T-cell (primary cell): ENCODE measurements at regions not wholly inside any gene's neighbourhood (a gene's known extent, or its start where the extent isn't known, plus 50 kb on each side); places are given as distances from the start of the nearest gene placed in this dataset.

Source experiments
- ATAC-seq, 4 experiments: fragments of 200-7000 bp in 3 of 4; fragments of 150-1000 bp in 1 of 4; cut with Tn5 transposase; replicated peaks in 1 of 4; 1 replicate in 3 of 4; 2 replicates in 1 of 4; pipeline ENCODE4 v1.10.0; 2021; ENCODE audit warnings: moderate library complexity in 3 of 4, mild to moderate bottlenecking in 2 of 4, moderate number of reproducible peaks in 1 of 4
- CTCF ChIA-PET, 2 donors: fragments of 300-600 bp; sonication (Branson Sonifier 250); formaldehyde crosslinking; loops; one replicate each; lab custom pipeline; 2022; ENCODE audit warnings: antibody characterized with exemption in 2 of 2; lab: Charles Lee
- POLR2A ChIA-PET, 2 donors: fragments of 300-600 bp; sonication (Branson Sonifier 250); formaldehyde crosslinking; loops; one replicate each; lab custom pipeline; 2022; ENCODE audit warnings: antibody characterized with exemption in 2 of 2; lab: Charles Lee
- DNase-seq, 35 experiments: peaks; one replicate each; pipeline versions ENCODE4 v3.0.0 to v3.0.0-alpha.2; 2013 to 2023
- H3K27ac ChIP-seq: one replicate; pipeline ENCODE4 v1.5.1; 2013; ENCODE audit warnings: low read length
- H3K27me3 ChIP-seq, 2 experiments: replicated peaks in 1 of 2; 1 replicate in 1 of 2; 2 replicates in 1 of 2; pipeline versions ENCODE4 v1.6.1 to v1.7.0; 2013; ENCODE audit warnings: low read length in 1 of 2, mixed read lengths in 1 of 2; ENCODE audit not compliant: control insufficient read depth in 2 of 2, insufficient read depth in 2 of 2; ENCODE audit errors: extremely low read depth in 1 of 2
- H3K36me3 ChIP-seq, 2 donors: 1 replicate in 1 of 2; 2 replicates in 1 of 2; pipeline versions ENCODE4 v1.6.1 to v1.7.0; 2013; ENCODE audit warnings: low read length in 1 of 2; ENCODE audit not compliant: control insufficient read depth in 2 of 2, insufficient read depth in 1 of 2; ENCODE audit errors: extremely low read depth in 1 of 2
- H3K4me1 ChIP-seq, 2 experiments: 1 replicate in 1 of 2; 2 replicates in 1 of 2; pipeline versions ENCODE4 v1.6.1 to v1.7.0; 2013; ENCODE audit warnings: low read length in 2 of 2, mixed read lengths in 1 of 2; ENCODE audit not compliant: insufficient read depth in 2 of 2, control insufficient read depth in 1 of 2; ENCODE audit errors: extremely low read depth in 1 of 2
- H3K4me3 ChIP-seq, 2 donors: 1 replicate in 1 of 2; 2 replicates in 1 of 2; pipeline versions ENCODE4 v1.5.1 to v1.7.0; 2013; ENCODE audit warnings: mild to moderate bottlenecking in 2 of 2, low read length in 1 of 2, moderate library complexity in 1 of 2; ENCODE audit not compliant: control insufficient read depth in 1 of 2; ENCODE audit errors: extremely low read depth in 1 of 2
- H3K9me3 ChIP-seq: 2 replicates; pipeline ENCODE4 v1.7.0; 2013
- H3K27ac Mint-ChIP-seq, 2 donors: one replicate each; pipeline ENCODE4 v1.8.0; 2020 to 2021; ENCODE audit warnings: mild to moderate bottlenecking in 2 of 2, mixed read lengths in 2 of 2
- H3K27me3 Mint-ChIP-seq, 2 donors: one replicate each; pipeline ENCODE4 v1.8.0; 2021 to 2022; ENCODE audit warnings: mixed read lengths in 2 of 2
- H3K36me3 Mint-ChIP-seq: one replicate; pipeline ENCODE4 v1.8.0; 2021; ENCODE audit warnings: mixed read lengths
- H3K4me1 Mint-ChIP-seq, 3 donors: one replicate each; pipeline ENCODE4 v1.8.0; 2020 to 2022; ENCODE audit warnings: mixed read lengths in 3 of 3, mild to moderate bottlenecking in 1 of 3
- H3K4me3 Mint-ChIP-seq, 3 donors: one replicate each; pipeline ENCODE4 v1.8.0; 2020 to 2022; ENCODE audit warnings: mild to moderate bottlenecking in 3 of 3, mixed read lengths in 3 of 3, moderate library complexity in 3 of 3
- H3K9me3 Mint-ChIP-seq, 3 donors: one replicate each; pipeline ENCODE4 v1.8.0; 2020 to 2022; ENCODE audit warnings: mixed read lengths in 3 of 3
- WGBS: methylation state at CpG from one replicate; pipeline ENCODE4 v1.1.5; 2013; ENCODE audit warnings: missing lambda C conversion rate; ENCODE audit not compliant: insufficient coverage; 5-methylcytosine and 5-hydroxymethylcytosine counted together

- WGBS = 100% methylated on average over 1 of the region's 3 CpGs
- CTCF ChIA-PET = no interaction called here
- Mint-ChIP-seq H3K4me3 (no peak overlapping the region), H3K27me3 (peaks cover 2 to 4% of the 10 kb centered on the region in 2 donors), H3K4me1 (no peaks in the 10 kb centered on the region), H3K27ac (no peak overlapping the region), H3K36me3 (no peaks in the 10 kb centered on the region), H3K9me3 (no peaks in the 10 kb centered on the region)
- Histone ChIP-seq H3K9me3 (no peaks in the 10 kb centered on the region), H3K27me3 (no peaks in the 10 kb centered on the region), H3K27ac (no peak overlapping the region), H3K36me3 (no peaks in the 10 kb centered on the region), H3K4me1 (no peaks in the 10 kb centered on the region), H3K4me3 (no peak overlapping the region)
- POLR2A ChIA-PET = no interaction called here
- DNase-seq = no peak
- ATAC-seq = no peak
Observed at GRCh38 chr5:67287510-67288268, 91.1 kb upstream of the CD180 start.

DNA sequence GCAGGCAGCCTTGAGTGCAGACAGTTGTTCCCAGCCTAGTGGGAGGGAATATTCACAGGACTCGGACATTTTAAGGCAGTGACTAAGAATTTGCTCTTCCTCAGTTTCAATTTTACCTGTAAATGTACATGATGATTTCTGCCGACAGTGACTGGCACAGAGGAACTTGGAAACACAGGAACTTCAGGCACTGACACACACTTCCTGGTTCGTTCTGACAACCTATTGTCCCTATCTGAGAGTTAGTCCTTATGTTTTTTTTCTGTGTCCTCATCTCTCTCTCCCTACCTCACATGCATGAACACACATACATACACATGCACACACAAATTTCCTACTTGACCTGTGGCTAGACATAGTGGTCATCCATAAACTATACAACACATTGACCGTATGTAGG, 89.4 kb upstream of the CD180 start:
- WGBS = 48% methylated on average over 3 of the region's 4 CpGs
- no peak overlapping the region for H3K4me3 Mint-ChIP-seq
- H3K4me1 Mint-ChIP-seq = no peaks in the 10 kb centered on the region
- POLR2A ChIA-PET = interaction anchor here in 1 of 2 donors (0.6 kb wide), 1 partner anchor 444 kb away, joined by 3 read pairs; no protein-coding TSS in a partner anchor
- Histone ChIP-seq H3K36me3 (no peaks in the 10 kb centered on the region), H3K4me3 (no peak overlapping the region), H3K27me3 (no peaks in the 10 kb centered on the region), H3K9me3 (no peaks in the 10 kb centered on the region), H3K27ac (no peak overlapping the region), H3K4me1 (no peaks in the 10 kb centered on the region)
- no peak overlapping the region for H3K27ac Mint-ChIP-seq
- DNase-seq (no peak), ATAC-seq (no peak)
- no peaks in the 10 kb centered on the region for H3K9me3 Mint-ChIP-seq
- CTCF ChIA-PET = no interaction called here
- H3K36me3 Mint-ChIP-seq = no peaks in the 10 kb centered on the region
- H3K27me3 Mint-ChIP-seq = no peaks in the 10 kb centered on the region

- no peaks in the 10 kb centered on the region for H3K9me3 ChIP-seq
- H3K4me1 ChIP-seq = no peaks in the 10 kb centered on the region
- H3K36me3 ChIP-seq = no peaks in the 10 kb centered on the region
- WGBS = 21% methylated on average over 2 of the region's 4 CpGs
- Mint-ChIP-seq H3K27ac (no peak overlapping the region), H3K4me3 (no peak overlapping the region), H3K36me3 (peaks cover 2% of the 10 kb centered on the region), H3K4me1 (no peaks in the 10 kb centered on the region), H3K27me3 (no peaks in the 10 kb centered on the region), H3K9me3 (peaks cover 0 to 7% (median 3%) of the 10 kb centered on the region in 3 donors)
- ATAC-seq (no peak), DNase-seq (no peak)
- no peak overlapping the region for H3K27ac ChIP-seq
- ChIA-PET CTCF (no interaction called here), POLR2A (no interaction called here)
- no peaks in the 10 kb centered on the region for H3K27me3 ChIP-seq
- H3K4me3 ChIP-seq = no peak overlapping the region
Observed at GRCh38 chr5:67283988-67284487, 87.4 kb upstream of the CD180 start.

DNA sequence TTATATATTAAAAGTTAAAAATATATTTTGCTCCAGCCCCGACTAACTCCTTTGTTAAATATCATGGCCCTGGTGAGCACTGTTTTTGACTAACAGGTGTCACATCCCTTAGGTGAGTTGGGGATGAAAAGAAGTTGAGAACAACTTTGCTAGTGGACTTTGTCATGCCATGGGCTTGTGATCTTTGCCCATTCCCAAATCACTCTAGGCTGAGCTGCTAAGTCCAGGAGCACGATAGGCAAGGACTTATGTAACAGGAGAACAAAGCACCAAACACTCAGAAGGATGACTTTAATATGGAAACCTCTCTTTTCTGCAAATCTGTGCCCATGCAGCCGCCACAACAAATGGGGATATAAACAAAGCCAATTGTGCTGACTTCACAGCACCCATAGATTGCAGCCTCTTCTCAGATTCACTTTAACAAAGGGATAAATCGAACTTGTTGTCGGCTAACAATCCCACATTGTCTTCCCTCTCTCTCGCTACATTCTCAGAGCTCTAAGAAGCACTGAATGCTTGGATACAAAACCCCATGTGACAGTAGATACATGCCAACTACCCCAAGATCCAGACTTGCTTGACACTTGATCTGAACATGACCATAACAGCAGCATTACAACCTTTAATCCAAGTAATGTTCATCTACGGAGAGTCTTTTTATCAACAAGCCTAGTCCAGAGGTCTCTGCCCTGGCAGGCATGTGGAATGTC, 86.8 kb upstream of the CD180 start:
- CTCF ChIA-PET = no interaction called here

GRCh38 chr5:67281874-67282273, 85.3 kb upstream of the CD180 start:
- H3K9me3 ChIP-seq = peaks cover 5% of the 10 kb centered on the region
- no peak overlapping the region for H3K4me3 ChIP-seq
- DNase-seq (no peak), ATAC-seq (no peak)
- POLR2A ChIA-PET = no interaction called here
- Mint-ChIP-seq H3K4me3 (no peak overlapping the region), H3K36me3 (peaks cover 11% of the 10 kb centered on the region), H3K27me3 (no peaks in the 10 kb centered on the region), H3K4me1 (no peaks in the 10 kb centered on the region), H3K27ac (no peak overlapping the region), H3K9me3 (peaks cover 3 to 21% (median 10%) of the 10 kb centered on the region in 3 donors)
- CTCF ChIA-PET = no interaction called here
- H3K36me3 ChIP-seq = no peaks in the 10 kb centered on the region
- H3K27me3 ChIP-seq = peaks cover 0 to 2% of the 10 kb centered on the region in 2 experiments
- no peak overlapping the region for H3K27ac ChIP-seq
- 69% methylated on average over 1 of the region's 2 CpGs for WGBS
- H3K4me1 ChIP-seq = no peaks in the 10 kb centered on the region

More for the DNA sequence above, 86.8 kb upstream of the CD180 start:
- no peaks in the 10 kb centered on the region for H3K27me3 Mint-ChIP-seq
- H3K27ac Mint-ChIP-seq = no peak overlapping the region
- no peak overlapping the region for H3K4me3 Mint-ChIP-seq
- peaks cover 7% of the 10 kb centered on the region for H3K36me3 Mint-ChIP-seq
- Histone ChIP-seq H3K4me1 (no peaks in the 10 kb centered on the region), H3K27ac (no peak overlapping the region), H3K4me3 (no peak overlapping the region), H3K9me3 (no peaks in the 10 kb centered on the region), H3K36me3 (no peaks in the 10 kb centered on the region), H3K27me3 (peaks cover 0 to 2% of the 10 kb centered on the region in 2 experiments)
- H3K4me1 Mint-ChIP-seq = no peaks in the 10 kb centered on the region
- WGBS = 92% methylated on average over 4 of the region's 7 CpGs
- no peak for ATAC-seq
- POLR2A ChIA-PET = interaction anchor here in 1 of 2 donors (0.5 kb wide), 1 partner anchor 759 kb away, joined by 11 read pairs; no protein-coding TSS in a partner anchor
- DNase-seq = no peak
- peaks cover 2 to 13% (median 4%) of the 10 kb centered on the region in 3 donors for H3K9me3 Mint-ChIP-seq

DNA sequence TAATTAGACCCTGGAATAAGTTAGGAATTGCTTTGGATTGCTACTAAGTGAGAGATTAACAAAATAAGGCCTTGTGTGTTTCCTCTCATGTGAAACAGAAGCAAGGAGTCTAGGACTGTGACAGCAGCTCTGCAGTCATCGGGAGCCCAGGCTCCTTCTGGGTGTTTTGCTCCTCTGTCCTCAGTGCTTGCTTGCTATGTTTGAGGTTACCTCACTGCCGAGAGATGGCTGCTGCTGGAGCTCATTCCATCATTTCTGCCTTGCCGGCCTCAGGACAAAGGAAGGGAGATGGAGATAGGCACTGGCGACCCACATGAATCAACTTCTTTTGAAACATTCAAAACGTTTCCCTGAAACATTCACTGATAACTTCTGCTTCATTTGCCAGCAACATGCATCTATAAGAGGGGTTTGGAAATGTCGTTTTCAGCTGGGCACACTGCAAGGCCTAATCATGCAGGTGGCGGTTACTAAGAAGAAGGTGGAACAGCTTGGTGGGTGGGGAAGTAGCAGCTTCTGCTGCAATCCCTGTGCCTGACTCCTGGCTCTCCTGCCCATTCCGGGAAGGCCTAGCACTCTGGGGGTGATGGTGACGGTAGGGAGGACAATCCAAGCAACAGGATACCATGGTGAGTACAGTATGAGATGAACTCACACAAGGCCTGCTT, 77.2 kb upstream of the CD180 start:
- Mint-ChIP-seq H3K36me3 (peaks cover 9% of the 10 kb centered on the region), H3K4me3 (no peak overlapping the region)
- no peak for ATAC-seq

More for the DNA sequence above, 77.2 kb upstream of the CD180 start:
- Mint-ChIP-seq H3K9me3 (peaks cover 6 to 15% (median 10%) of the 10 kb centered on the region in 3 donors), H3K27ac (no peak overlapping the region), H3K4me1 (no peaks in the 10 kb centered on the region), H3K27me3 (no peaks in the 10 kb centered on the region)
- no peaks in the 10 kb centered on the region for H3K4me1 ChIP-seq
- peaks cover 0 to 2% of the 10 kb centered on the region in 2 experiments for H3K27me3 ChIP-seq
- no peak overlapping the region for H3K4me3 ChIP-seq
- peaks cover 6% of the 10 kb centered on the region for H3K9me3 ChIP-seq
- H3K36me3 ChIP-seq = no peaks in the 10 kb centered on the region
- DNase-seq = no peak
- no peak overlapping the region for H3K27ac ChIP-seq
- 85% methylated on average over 4 of the region's 9 CpGs for WGBS
- ChIA-PET CTCF (interaction anchor here in 1 of 2 donors (0.8 kb wide), 1 partner anchor 27 kb away, joined by 3 read pairs; no protein-coding TSS in a partner anchor), POLR2A (interaction anchor here in 1 of 2 donors (0.6 kb wide), 1 partner anchor 1154 kb away, joined by 4 read pairs; no protein-coding TSS in a partner anchor)
